ENCODE measurements at regions not wholly inside any gene's neighbourhood (a gene's known extent, or its start where the extent isn't known, plus 50 kb on each side); places are given as distances from the start of the nearest gene placed in this dataset.

DNA sequence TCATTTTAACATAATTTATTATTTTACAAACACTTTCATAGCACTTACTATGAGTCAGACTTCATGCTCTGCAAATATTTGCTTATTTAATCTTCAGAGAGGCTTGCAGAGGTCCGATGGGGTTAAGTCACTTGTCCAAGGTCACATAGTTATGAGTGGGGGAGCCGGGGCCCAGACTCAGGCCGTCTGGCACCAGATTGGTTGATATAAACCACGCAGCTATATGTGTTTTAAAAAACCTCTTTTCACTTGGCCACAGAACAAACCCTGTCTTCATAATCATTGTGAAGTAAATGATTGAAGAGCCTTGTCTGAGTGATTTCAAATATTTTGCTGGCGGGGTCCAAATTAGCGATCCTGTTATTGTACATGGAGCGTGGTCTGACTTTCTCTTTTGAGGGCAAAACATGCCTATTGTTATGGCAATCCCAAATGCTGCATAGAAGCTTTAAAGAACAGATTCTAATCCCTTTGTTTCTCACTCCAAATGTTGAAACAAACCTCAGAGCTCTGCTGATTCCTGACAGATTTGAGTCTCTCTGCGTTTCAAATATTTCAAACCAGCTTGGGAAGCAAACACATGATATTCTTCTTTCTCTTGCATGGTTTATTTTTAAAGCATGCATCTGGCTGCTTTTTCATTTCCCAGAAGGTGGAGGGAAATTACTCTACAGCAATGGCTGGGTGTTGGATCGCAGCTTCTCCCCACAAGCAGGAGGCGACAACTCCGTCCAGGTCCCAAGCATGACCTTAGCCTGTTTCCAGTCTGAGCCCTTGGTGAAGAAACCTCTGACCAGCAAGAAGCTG lies 142.4 kb downstream of the DDX1 start:
- H3K4me1 Mint-ChIP-seq (ENCODE audit: low read depth, unreplicated experiment): peaks cover 42% of the 10 kb centered on the region
- DNase-seq: no peak
- no peaks in the 10 kb centered on the region for H3K36me3 Mint-ChIP-seq (ENCODE audit: unreplicated experiment)
- TF ChIP-seq CTCF (IDR thresholded peaks at IDR 0.05; ENCODE audit: partially characterized antibody, unreplicated experiment): no peak
- peaks cover 14% of the 10 kb centered on the region for H3K9me3 Mint-ChIP-seq (ENCODE audit: unreplicated experiment)
- no peak overlapping the region for H3K27ac Mint-ChIP-seq (ENCODE audit: unreplicated experiment)
- peaks cover 11% of the 10 kb centered on the region for H3K27me3 Mint-ChIP-seq (ENCODE audit: unreplicated experiment)
- no peak overlapping the region for H3K4me3 Mint-ChIP-seq (ENCODE audit: unreplicated experiment)

DNA sequence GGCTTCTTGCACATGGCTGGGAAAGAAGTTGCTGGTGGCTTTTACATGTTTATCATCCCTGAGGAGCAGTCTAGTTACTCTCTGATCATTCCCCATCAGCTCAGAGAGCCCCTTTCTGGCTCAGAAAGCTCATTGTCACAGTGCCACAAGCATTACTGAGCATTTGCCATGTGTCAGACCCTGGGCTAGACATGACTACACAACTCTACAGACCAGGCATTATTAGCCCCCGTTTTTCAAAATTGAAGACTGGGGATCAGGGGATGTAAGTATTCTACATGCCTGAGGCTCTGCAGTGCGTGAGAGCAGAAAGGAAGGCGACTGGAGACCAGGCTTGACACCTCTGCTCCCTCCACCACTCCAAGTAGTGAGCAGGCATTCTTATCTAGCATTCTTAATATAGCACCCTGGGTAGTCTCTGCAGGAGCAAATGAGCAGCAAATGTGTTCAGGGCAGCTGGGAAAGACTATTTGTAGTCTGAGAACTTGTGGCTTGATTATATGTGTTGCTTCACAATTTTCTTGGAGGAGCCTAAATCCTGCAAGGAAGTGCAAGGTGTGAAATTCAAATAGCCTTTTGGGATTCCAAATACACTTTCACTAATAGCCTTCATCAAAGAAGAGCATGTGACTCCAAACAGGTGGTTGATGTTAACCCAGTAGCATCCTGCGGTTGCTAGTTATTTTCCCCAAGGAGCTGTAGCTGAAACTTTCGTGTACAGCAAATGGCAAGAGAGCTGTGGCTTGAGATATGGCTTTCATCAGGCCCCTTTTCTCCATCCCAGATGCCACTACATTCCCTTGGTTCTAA lies 143.2 kb downstream of the DDX1 start:
- Mint-ChIP-seq H3K4me3 (ENCODE audit: unreplicated experiment) (no peak overlapping the region), H3K9me3 (ENCODE audit: unreplicated experiment) (peaks cover 12% of the 10 kb centered on the region), H3K4me1 (ENCODE audit: low read depth, unreplicated experiment) (peaks cover 40% of the 10 kb centered on the region), H3K27me3 (ENCODE audit: unreplicated experiment) (peaks cover 11% of the 10 kb centered on the region), H3K36me3 (ENCODE audit: unreplicated experiment) (no peaks in the 10 kb centered on the region), H3K27ac (ENCODE audit: unreplicated experiment) (no peak overlapping the region)
- DNase-seq: no peak
- TF ChIP-seq CTCF (IDR thresholded peaks at IDR 0.05; ENCODE audit: partially characterized antibody, unreplicated experiment): no peak

GRCh38 chr2:15735484-15736326 lies 144.0 kb downstream of the DDX1 start:
- no peaks in the 10 kb centered on the region for H3K36me3 Mint-ChIP-seq (ENCODE audit: unreplicated experiment)
- peaks cover 33% of the 10 kb centered on the region for H3K4me1 Mint-ChIP-seq (ENCODE audit: low read depth, unreplicated experiment)

GRCh38 chr2:15736396-15737180 lies 144.9 kb downstream of the DDX1 start:
- DNase-seq: no peak
- Mint-ChIP-seq H3K4me3 (ENCODE audit: unreplicated experiment) (no peak overlapping the region), H3K4me1 (ENCODE audit: low read depth, unreplicated experiment) (peaks cover 30% of the 10 kb centered on the region), H3K9me3 (ENCODE audit: unreplicated experiment) (peaks cover 4% of the 10 kb centered on the region), H3K27ac (ENCODE audit: unreplicated experiment) (no peak overlapping the region), H3K36me3 (ENCODE audit: unreplicated experiment) (peaks cover 4% of the 10 kb centered on the region), H3K27me3 (ENCODE audit: unreplicated experiment) (peaks cover 6% of the 10 kb centered on the region)
- no peak for TF ChIP-seq CTCF (IDR thresholded peaks at IDR 0.05; ENCODE audit: partially characterized antibody, unreplicated experiment)

More at GRCh38 chr2:15735484-15736326, 144.0 kb downstream of the DDX1 start:
- Mint-ChIP-seq H3K27ac (ENCODE audit: unreplicated experiment) (no peak overlapping the region), H3K27me3 (ENCODE audit: unreplicated experiment) (peaks cover 8% of the 10 kb centered on the region), H3K4me3 (ENCODE audit: unreplicated experiment) (no peak overlapping the region), H3K9me3 (ENCODE audit: unreplicated experiment) (peaks cover 7% of the 10 kb centered on the region)
- TF ChIP-seq CTCF (IDR thresholded peaks at IDR 0.05; ENCODE audit: partially characterized antibody, unreplicated experiment): no peak
- DNase-seq: no peak
